ENCODE measurements at regions not wholly inside any gene's neighbourhood (a gene's known extent, or its start where the extent isn't known, plus 50 kb on each side); places are given as distances from the start of the nearest gene placed in this dataset.

GRCh38 chr6:159443417-159443920, 249.6 kb downstream of the SOD2 start:
- H3K27ac ChIP-seq (ENCODE audit: low read depth, low read length, severe bottlenecking), result no peak overlapping the region
- no peaks in the 10 kb centered on the region for H3K36me3 ChIP-seq (ENCODE audit: control insufficient read depth, insufficient read depth, low read length)
- H3K9me3 ChIP-seq (ENCODE audit: control insufficient read depth, low read length), result no peaks in the 10 kb centered on the region
- no peaks in the 10 kb centered on the region for H3K4me1 ChIP-seq (ENCODE audit: control insufficient read depth, insufficient read depth, low read length, poor library complexity, severe bottlenecking)
- 93% methylated on average over 4 of the region's 8 CpGs; no CpG with 5 or more reads in 1 of the 2 experiments for WGBS, 2 experiments (ENCODE audit: insufficient coverage in 2 of 2)
- H3K4me3 ChIP-seq (ENCODE audit: extremely low read depth, insufficient read depth, low read length, poor library complexity, severe bottlenecking), result no peak overlapping the region

GRCh38 chr6:159441704-159441981, 251.4 kb downstream of the SOD2 start:
- no peak overlapping the region for H3K4me3 ChIP-seq (ENCODE audit: extremely low read depth, insufficient read depth, low read length, poor library complexity, severe bottlenecking)
- WGBS, 2 experiments (ENCODE audit: insufficient coverage in 2 of 2), result 73 to 88% methylated on average over 6 of the region's 6 CpGs
- no peak overlapping the region for H3K27ac ChIP-seq (ENCODE audit: low read depth, low read length, severe bottlenecking)
- no peaks in the 10 kb centered on the region for H3K4me1 ChIP-seq (ENCODE audit: control insufficient read depth, insufficient read depth, low read length, poor library complexity, severe bottlenecking)
- H3K9me3 ChIP-seq (ENCODE audit: control insufficient read depth, low read length), result no peaks in the 10 kb centered on the region
- H3K36me3 ChIP-seq (ENCODE audit: control insufficient read depth, insufficient read depth, low read length), result no peaks in the 10 kb centered on the region

DNA sequence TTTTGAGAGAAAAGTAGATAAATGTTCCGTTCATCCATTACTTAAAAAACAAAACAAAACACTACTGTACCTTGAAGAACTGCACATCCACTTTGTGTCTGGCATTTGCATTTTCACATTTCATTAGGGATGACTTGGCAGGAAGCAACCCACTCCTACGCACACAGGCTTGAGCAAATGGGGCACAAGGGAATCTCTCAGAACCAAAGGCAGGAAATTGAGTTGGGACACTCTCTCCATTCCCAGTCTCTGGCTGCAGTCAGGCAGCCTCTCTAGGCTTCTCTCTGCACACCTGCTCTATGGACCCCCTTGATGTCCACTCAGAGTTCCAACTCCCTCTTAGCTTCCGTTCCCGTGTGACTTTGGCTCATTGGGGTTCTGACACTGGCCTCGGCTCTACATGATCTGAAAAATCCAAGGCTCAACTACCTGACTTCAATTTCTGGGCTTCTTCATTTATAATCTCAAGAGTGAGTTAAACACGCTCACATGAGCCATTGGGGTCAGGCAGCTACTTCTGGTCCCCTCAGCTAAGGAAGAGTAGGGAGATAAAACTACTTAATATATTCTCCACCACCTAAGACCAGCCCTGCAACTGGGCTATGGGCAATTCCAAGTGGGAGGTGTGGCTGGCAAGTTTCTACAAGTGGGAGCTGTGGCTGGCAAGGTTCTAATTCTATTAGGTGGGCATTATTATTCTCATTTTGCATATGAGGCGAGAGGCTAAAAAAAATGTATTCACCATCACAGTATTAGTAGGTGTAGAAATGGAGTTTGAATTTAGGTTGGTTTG, 251.9 kb downstream of the SOD2 start:
- no peak overlapping the region for H3K27ac ChIP-seq (ENCODE audit: low read depth, low read length, severe bottlenecking)
- no peaks in the 10 kb centered on the region for H3K9me3 ChIP-seq (ENCODE audit: control insufficient read depth, low read length)
- no peaks in the 10 kb centered on the region for H3K36me3 ChIP-seq (ENCODE audit: control insufficient read depth, insufficient read depth, low read length)
- WGBS, 2 experiments (ENCODE audit: insufficient coverage in 2 of 2), result 80 to 90% methylated on average over 4 of the region's 7 CpGs
- no peaks in the 10 kb centered on the region for H3K4me1 ChIP-seq (ENCODE audit: control insufficient read depth, insufficient read depth, low read length, poor library complexity, severe bottlenecking)
- H3K4me3 ChIP-seq (ENCODE audit: extremely low read depth, insufficient read depth, low read length, poor library complexity, severe bottlenecking), result no peak overlapping the region

DNA sequence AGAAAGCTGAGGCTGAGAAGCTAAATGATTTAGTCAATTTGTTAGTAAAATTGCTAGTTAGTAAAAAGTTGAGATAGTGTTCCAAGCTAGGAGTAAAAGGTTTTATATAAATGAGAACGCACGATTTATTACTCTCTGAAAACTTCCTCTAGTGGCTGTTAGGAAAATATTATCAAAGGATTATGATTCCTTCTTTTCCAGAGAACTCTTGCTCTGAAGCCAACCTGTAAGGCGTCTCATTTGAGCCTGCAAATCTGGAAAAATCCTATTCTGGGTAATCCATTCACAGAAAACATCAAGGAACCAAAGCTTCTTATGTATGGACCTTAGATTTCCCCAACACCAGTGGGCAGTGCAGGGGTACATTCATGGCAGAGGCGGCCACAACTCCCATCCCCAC, 252.7 kb downstream of the SOD2 start:
- Histone ChIP-seq H3K36me3 (ENCODE audit: control insufficient read depth, insufficient read depth, low read length) (no peaks in the 10 kb centered on the region), H3K27ac (ENCODE audit: low read depth, low read length, severe bottlenecking) (no peak overlapping the region), H3K4me1 (ENCODE audit: control insufficient read depth, insufficient read depth, low read length, poor library complexity, severe bottlenecking) (no peaks in the 10 kb centered on the region), H3K9me3 (ENCODE audit: control insufficient read depth, low read length) (no peaks in the 10 kb centered on the region), H3K4me3 (ENCODE audit: extremely low read depth, insufficient read depth, low read length, poor library complexity, severe bottlenecking) (no peak overlapping the region)
- WGBS, 2 experiments (ENCODE audit: insufficient coverage in 2 of 2), result 100% methylated on average over 1 of the region's 4 CpGs; no CpG with 5 or more reads in 1 of the 2 experiments

- no peaks in the 10 kb centered on the region for H3K36me3 ChIP-seq (ENCODE audit: control insufficient read depth, insufficient read depth, low read length)
- 88% methylated on average over 1 of the region's 1 CpG; no CpG with 5 or more reads in 1 of the 2 experiments for WGBS, 2 experiments (ENCODE audit: insufficient coverage in 2 of 2)
Measured at GRCh38 chr6:159439651-159440050, 253.4 kb downstream of the SOD2 start.

GRCh38 chr6:159438106-159438505, 254.9 kb downstream of the SOD2 start:
- peaks cover 10% of the 10 kb centered on the region for H3K9me3 ChIP-seq (ENCODE audit: control insufficient read depth, low read length)
- H3K4me3 ChIP-seq (ENCODE audit: extremely low read depth, insufficient read depth, low read length, poor library complexity, severe bottlenecking), result no peak overlapping the region
- no peak overlapping the region for H3K27ac ChIP-seq (ENCODE audit: low read depth, low read length, severe bottlenecking)
- no peaks in the 10 kb centered on the region for H3K36me3 ChIP-seq (ENCODE audit: control insufficient read depth, insufficient read depth, low read length)
- no peaks in the 10 kb centered on the region for H3K4me1 ChIP-seq (ENCODE audit: control insufficient read depth, insufficient read depth, low read length, poor library complexity, severe bottlenecking)
- 100% methylated on average over 1 to 2 of the region's 2 CpGs for WGBS, 2 experiments (ENCODE audit: insufficient coverage in 2 of 2)

More at GRCh38 chr6:159439651-159440050, 253.4 kb downstream of the SOD2 start:
- no peak overlapping the region for H3K4me3 ChIP-seq (ENCODE audit: extremely low read depth, insufficient read depth, low read length, poor library complexity, severe bottlenecking)
- H3K4me1 ChIP-seq (ENCODE audit: control insufficient read depth, insufficient read depth, low read length, poor library complexity, severe bottlenecking), result no peaks in the 10 kb centered on the region
- H3K27ac ChIP-seq (ENCODE audit: low read depth, low read length, severe bottlenecking), result no peak overlapping the region
- no peaks in the 10 kb centered on the region for H3K9me3 ChIP-seq (ENCODE audit: control insufficient read depth, low read length)

- H3K4me3 ChIP-seq (ENCODE audit: extremely low read depth, insufficient read depth, low read length, poor library complexity, severe bottlenecking), result no peak overlapping the region
- no peak overlapping the region for H3K27ac ChIP-seq (ENCODE audit: low read depth, low read length, severe bottlenecking)
- H3K4me1 ChIP-seq (ENCODE audit: control insufficient read depth, insufficient read depth, low read length, poor library complexity, severe bottlenecking), result no peaks in the 10 kb centered on the region
- no peaks in the 10 kb centered on the region for H3K36me3 ChIP-seq (ENCODE audit: control insufficient read depth, insufficient read depth, low read length)
- peaks cover 10% of the 10 kb centered on the region for H3K9me3 ChIP-seq (ENCODE audit: control insufficient read depth, low read length)
- 100% methylated on average over 1 to 2 of the region's 6 CpGs for WGBS, 2 experiments (ENCODE audit: insufficient coverage in 2 of 2)
Measured at GRCh38 chr6:159436581-159436980, 256.5 kb downstream of the SOD2 start.

- H3K27ac ChIP-seq (ENCODE audit: low read depth, low read length, severe bottlenecking), result no peak overlapping the region
- 91 to 96% methylated on average over 8 to 9 of the region's 9 CpGs for WGBS, 2 experiments (ENCODE audit: insufficient coverage in 2 of 2)
- H3K9me3 ChIP-seq (ENCODE audit: control insufficient read depth, low read length), result peaks cover 10% of the 10 kb centered on the region
- no peaks in the 10 kb centered on the region for H3K4me1 ChIP-seq (ENCODE audit: control insufficient read depth, insufficient read depth, low read length, poor library complexity, severe bottlenecking)
- H3K4me3 ChIP-seq (ENCODE audit: extremely low read depth, insufficient read depth, low read length, poor library complexity, severe bottlenecking), result no peak overlapping the region
- H3K36me3 ChIP-seq (ENCODE audit: control insufficient read depth, insufficient read depth, low read length), result no peaks in the 10 kb centered on the region
Measured at GRCh38 chr6:159435701-159436100, 257.3 kb downstream of the SOD2 start.

DNA sequence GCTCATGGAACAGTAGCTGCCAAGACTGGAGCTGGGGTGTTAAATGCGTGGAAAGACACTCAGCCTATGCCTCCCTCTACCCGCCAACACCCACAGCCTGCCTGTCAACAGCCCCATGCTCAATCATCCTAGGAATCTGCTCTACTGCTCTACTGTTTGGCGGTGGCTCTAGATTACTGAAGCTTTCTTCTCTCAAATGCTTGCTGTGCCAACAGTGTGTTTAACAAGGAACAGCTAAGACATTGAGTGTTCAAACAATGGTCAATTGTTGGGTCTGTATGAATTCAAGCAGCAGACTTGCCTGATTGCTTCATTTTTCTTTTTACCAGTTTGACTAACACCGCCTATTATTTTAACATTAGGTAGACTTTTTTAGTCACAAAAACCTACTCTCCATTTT, 258.6 kb downstream of the SOD2 start:
- Histone ChIP-seq H3K27ac (ENCODE audit: low read depth, low read length, severe bottlenecking) (no peak overlapping the region), H3K9me3 (ENCODE audit: control insufficient read depth, low read length) (peaks cover 10% of the 10 kb centered on the region), H3K4me3 (ENCODE audit: extremely low read depth, insufficient read depth, low read length, poor library complexity, severe bottlenecking) (no peak overlapping the region), H3K4me1 (ENCODE audit: control insufficient read depth, insufficient read depth, low read length, poor library complexity, severe bottlenecking) (no peaks in the 10 kb centered on the region), H3K36me3 (ENCODE audit: control insufficient read depth, insufficient read depth, low read length) (no peaks in the 10 kb centered on the region)
- WGBS, 2 experiments (ENCODE audit: insufficient coverage in 2 of 2), result 88 to 92% methylated on average over 3 of the region's 4 CpGs

GRCh38 chr6:159433550-159433949, 259.5 kb downstream of the SOD2 start:
- H3K36me3 ChIP-seq (ENCODE audit: control insufficient read depth, insufficient read depth, low read length), result no peaks in the 10 kb centered on the region

GRCh38 chr6:159431750-159432149, 261.3 kb downstream of the SOD2 start:
- no peak overlapping the region for H3K4me3 ChIP-seq (ENCODE audit: extremely low read depth, insufficient read depth, low read length, poor library complexity, severe bottlenecking)
- H3K36me3 ChIP-seq (ENCODE audit: control insufficient read depth, insufficient read depth, low read length), result no peaks in the 10 kb centered on the region
- no peaks in the 10 kb centered on the region for H3K4me1 ChIP-seq (ENCODE audit: control insufficient read depth, insufficient read depth, low read length, poor library complexity, severe bottlenecking)
- WGBS, 2 experiments (ENCODE audit: insufficient coverage in 2 of 2), result no CpG with 5 or more reads among the region's 1 CpG
- peaks cover 10% of the 10 kb centered on the region for H3K9me3 ChIP-seq (ENCODE audit: control insufficient read depth, low read length)
- no peak overlapping the region for H3K27ac ChIP-seq (ENCODE audit: low read depth, low read length, severe bottlenecking)

More at GRCh38 chr6:159433550-159433949, 259.5 kb downstream of the SOD2 start:
- Histone ChIP-seq H3K27ac (ENCODE audit: low read depth, low read length, severe bottlenecking) (no peak overlapping the region), H3K4me3 (ENCODE audit: extremely low read depth, insufficient read depth, low read length, poor library complexity, severe bottlenecking) (no peak overlapping the region), H3K4me1 (ENCODE audit: control insufficient read depth, insufficient read depth, low read length, poor library complexity, severe bottlenecking) (no peaks in the 10 kb centered on the region), H3K9me3 (ENCODE audit: control insufficient read depth, low read length) (peaks cover 10% of the 10 kb centered on the region)
- WGBS, 2 experiments (ENCODE audit: insufficient coverage in 2 of 2), result 90 to 100% methylated on average over 2 of the region's 4 CpGs
